Sigmoid colon (tissue), 4 donors: ENCODE measurements at regions not wholly inside any gene's neighbourhood (a gene's known extent, or its start where the extent isn't known, plus 50 kb on each side); places are given as distances from the start of the nearest gene placed in this dataset.

Experiments used
- CTCF ChIP-seq, 4 experiments: fragments of 450-650 bp in 3 of 4; fragments of 200-600 bp in 1 of 4; IDR thresholded peaks; one replicate each; pipeline ENCODE4 v1.5.1; 2016 to 2019; ENCODE audit warnings: antibody characterized with exemption in 4 of 4, mild to moderate bottlenecking in 3 of 4, moderate library complexity in 2 of 4
- EP300 ChIP-seq, 4 donors: sonication (generic); formaldehyde crosslinking; IDR thresholded peaks; one replicate each; pipeline ENCODE4 v1.6.1; 2017; ENCODE audit warnings: antibody characterized with exemption in 4 of 4
- POLR2A ChIP-seq, 2 donors: fragments of 450-650 bp; IDR thresholded peaks; one replicate each; pipeline ENCODE4 v1.6.1; 2016; ENCODE audit warnings: antibody characterized with exemption in 2 of 2, mild to moderate bottlenecking in 2 of 2, moderate library complexity in 2 of 2

- TF ChIP-seq CTCF (IDR thresholded peaks at IDR 0.05), result no peak
- no peak for TF ChIP-seq EP300 (IDR thresholded peaks at IDR 0.05)
- TF ChIP-seq POLR2A (IDR thresholded peaks at IDR 0.05), result no peak
Measured at GRCh38 chr11:23023319-23023718, 163.0 kb upstream of the CCDC179 start.
